ENCODE measurements at regions not wholly inside any gene's neighbourhood (a gene's known extent, or its start where the extent isn't known, plus 50 kb on each side); places are given as distances from the start of the nearest gene placed in this dataset.

DNA sequence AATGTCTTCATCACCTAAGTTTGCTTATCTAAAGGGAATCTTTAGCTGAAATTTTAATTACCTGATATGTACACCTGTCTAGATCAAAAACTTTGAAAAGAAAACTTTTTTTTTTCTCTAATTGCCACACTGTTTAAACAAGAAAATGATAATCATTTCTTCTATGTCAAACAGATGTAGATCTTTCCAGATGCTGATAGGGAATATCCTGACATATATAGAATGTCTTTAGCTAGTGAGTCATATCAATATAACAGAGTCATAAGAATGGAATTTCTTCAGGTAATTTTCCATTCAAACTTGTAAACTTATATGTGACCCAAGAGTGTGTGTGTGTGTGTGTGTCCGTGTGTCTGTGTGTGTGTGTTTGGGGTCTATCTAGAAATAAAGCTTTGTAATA lies 271.9 kb downstream of the GPM6A start:
- TF ChIP-seq, protein P1, sequence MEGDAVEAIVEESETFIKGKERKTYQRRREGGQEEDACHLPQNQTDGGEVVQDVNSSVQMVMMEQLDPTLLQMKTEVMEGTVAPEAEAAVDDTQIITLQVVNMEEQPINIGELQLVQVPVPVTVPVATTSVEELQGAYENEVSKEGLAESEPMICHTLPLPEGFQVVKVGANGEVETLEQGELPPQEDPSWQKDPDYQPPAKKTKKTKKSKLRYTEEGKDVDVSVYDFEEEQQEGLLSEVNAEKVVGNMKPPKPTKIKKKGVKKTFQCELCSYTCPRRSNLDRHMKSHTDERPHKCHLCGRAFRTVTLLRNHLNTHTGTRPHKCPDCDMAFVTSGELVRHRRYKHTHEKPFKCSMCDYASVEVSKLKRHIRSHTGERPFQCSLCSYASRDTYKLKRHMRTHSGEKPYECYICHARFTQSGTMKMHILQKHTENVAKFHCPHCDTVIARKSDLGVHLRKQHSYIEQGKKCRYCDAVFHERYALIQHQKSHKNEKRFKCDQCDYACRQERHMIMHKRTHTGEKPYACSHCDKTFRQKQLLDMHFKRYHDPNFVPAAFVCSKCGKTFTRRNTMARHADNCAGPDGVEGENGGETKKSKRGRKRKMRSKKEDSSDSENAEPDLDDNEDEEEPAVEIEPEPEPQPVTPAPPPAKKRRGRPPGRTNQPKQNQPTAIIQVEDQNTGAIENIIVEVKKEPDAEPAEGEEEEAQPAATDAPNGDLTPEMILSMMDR (conservative IDR thresholded peaks at IDR 0.05; ENCODE audit: low read length), result no peak
- TF ChIP-seq EZH2phosphoT487 (IDR thresholded peaks at IDR 0.05; ENCODE audit: borderline replicate concordance), result no peak
